ENCODE measurements at regions not wholly inside any gene's neighbourhood (a gene's known extent, or its start where the extent isn't known, plus 50 kb on each side); places are given as distances from the start of the nearest gene placed in this dataset.
A peak's percentile ranks its signal among the peaks of the same experiment; 100 is the strongest.

- TF ChIP-seq EP300 (IDR thresholded peaks at IDR 0.05; ENCODE audit: borderline replicate concordance) (no peak), USF1 (IDR thresholded peaks at IDR 0.05) (no peak), TEAD4 (IDR thresholded peaks at IDR 0.05) (no peak), MAX (IDR thresholded peaks at IDR 0.05) (no peak), CEBPB (IDR thresholded peaks at IDR 0.05) (no peak), TCF12 (IDR thresholded peaks at IDR 0.05; ENCODE audit: low read depth) (no peak), EGR1 (IDR thresholded peaks at IDR 0.05) (no peak), TAF1 (IDR thresholded peaks at IDR 0.05; ENCODE audit: low read depth) (no peak), YY1 (IDR thresholded peaks at IDR 0.05; ENCODE audit: low read depth) (no peak), CREB1 (IDR thresholded peaks at IDR 0.05; ENCODE audit: low read depth) (no peak), ZBTB7A (IDR thresholded peaks at IDR 0.05; ENCODE audit: low read depth) (no peak), RAD21 (IDR thresholded peaks at IDR 0.05; ENCODE audit: low read depth) (no peak), REST (IDR thresholded peaks at IDR 0.05; ENCODE audit: low read depth) (no peak)
Measured at GRCh38 chr14:45359746-45360145, 106.7 kb upstream of the MIS18BP1 start.

GRCh38 chr14:45332360-45332988, 79.5 kb upstream of the MIS18BP1 start:
- TF ChIP-seq RAD21 (IDR thresholded peaks at IDR 0.05; ENCODE audit: low read depth): no peak
- TF ChIP-seq NFIC (IDR thresholded peaks at IDR 0.05): peak; percentile 62
- no peak for TF ChIP-seq ZBTB7A (IDR thresholded peaks at IDR 0.05; ENCODE audit: low read depth)

- no peak for TF ChIP-seq NFIC (IDR thresholded peaks at IDR 0.05)
Measured at GRCh38 chr14:45308745-45309397, 55.9 kb upstream of the MIS18BP1 start.
